Stomach (tissue), 4 donors: ENCODE measurements at regions not wholly inside any gene's neighbourhood (a gene's known extent, or its start where the extent isn't known, plus 50 kb on each side); places are given as distances from the start of the nearest gene placed in this dataset.

Experiments
- CTCF ChIP-seq, 7 experiments: fragments of 450-650 bp in 4 of 7; fragments of 200-600 bp in 3 of 7; sonication (generic) in 3 of 7; IDR thresholded peaks; one replicate each; pipeline ENCODE4 v1.5.1; 2016 to 2019; ENCODE audit warnings: antibody characterized with exemption in 7 of 7, control low read depth in 2 of 7, mild to moderate bottlenecking in 1 of 7
- EP300 ChIP-seq: sonication (generic); formaldehyde crosslinking; IDR thresholded peaks from one replicate; pipeline ENCODE4 v1.6.1; 2017; ENCODE audit warnings: antibody characterized with exemption
- POLR2A ChIP-seq, 4 donors: fragments of 450-650 bp; IDR thresholded peaks; one replicate each; pipeline ENCODE4 v1.6.1; 2016; ENCODE audit warnings: antibody characterized with exemption in 4 of 4, control low read depth in 2 of 4, mild to moderate bottlenecking in 1 of 4, moderate library complexity in 1 of 4
- POLR2AphosphoS5 ChIP-seq, 3 donors: sonication (generic); formaldehyde crosslinking; IDR thresholded peaks; one replicate each; pipeline ENCODE4 v1.6.1; 2016; ENCODE audit warnings: antibody characterized with exemption in 3 of 3

GRCh38 chr9:7234144-7234543, 476.4 kb downstream of the KDM4C start:
- TF ChIP-seq CTCF (IDR thresholded peaks at IDR 0.05) (no peak), POLR2AphosphoS5 (IDR thresholded peaks at IDR 0.05) (no peak), POLR2A (IDR thresholded peaks at IDR 0.05) (no peak), EP300 (no peak)
